ENCODE measurements at regions not wholly inside any gene's neighbourhood (a gene's known extent, or its start where the extent isn't known, plus 50 kb on each side); places are given as distances from the start of the nearest gene placed in this dataset.

DNA sequence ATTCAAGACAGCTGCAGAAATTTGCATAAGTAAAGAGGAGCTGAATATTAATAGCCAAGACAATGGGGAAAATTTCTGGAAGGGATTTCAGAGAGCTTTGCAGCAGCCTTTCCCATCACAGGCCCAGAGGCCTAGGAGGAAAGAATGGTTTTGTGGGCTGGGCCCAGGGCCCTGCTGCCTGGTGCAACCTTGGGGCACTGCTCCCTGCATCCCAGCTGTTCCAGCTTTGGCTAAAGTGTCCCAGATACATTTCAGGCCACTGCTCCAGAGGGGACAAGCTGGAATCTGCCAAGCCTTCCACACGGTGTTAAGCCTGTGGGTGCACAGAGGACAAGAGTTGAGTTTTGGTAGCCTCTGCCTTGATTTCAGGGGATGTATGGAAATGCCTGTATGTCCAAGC is 185.6 kb upstream of the SFRP2 start:
- H3K27ac Mint-ChIP-seq = no peak overlapping the region

DNA sequence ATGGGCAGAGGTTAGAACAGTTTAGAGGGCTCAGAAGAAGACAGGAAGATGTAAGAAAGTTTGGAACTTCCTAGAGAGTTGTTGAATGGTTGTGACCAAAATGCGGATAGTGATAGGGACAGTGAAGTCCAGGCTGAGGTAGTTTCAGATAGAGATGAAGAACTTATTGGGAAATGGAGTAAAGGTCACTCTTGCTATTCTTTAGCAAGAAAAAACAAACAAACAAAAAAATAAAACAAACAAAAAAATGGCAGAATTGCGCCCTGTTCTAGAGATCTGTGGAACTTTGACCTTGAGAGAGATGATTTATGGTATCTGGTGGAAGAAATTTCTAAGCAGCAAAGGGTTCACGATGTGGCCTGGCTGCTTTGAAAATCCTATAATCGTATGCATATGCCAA is 185.1 kb upstream of the SFRP2 start:
- no peaks in the 10 kb centered on the region for H3K36me3 Mint-ChIP-seq
- Histone ChIP-seq H2AFZ (ENCODE audit: insufficient read depth, low read depth, low read length, poor library complexity, severe bottlenecking) (no peak overlapping the region), H3K4me2 (replicated peaks; ENCODE audit: extremely low read depth, low read length, poor library complexity, severe bottlenecking) (no peak overlapping the region), H3K9ac (ENCODE audit: insufficient read depth, low read length, poor library complexity, severe bottlenecking) (no peak overlapping the region), H3K79me2 (ENCODE audit: insufficient read depth, low read length) (no peaks in the 10 kb centered on the region), H3K4me1 (ENCODE audit: control insufficient read depth in 1 of 2, insufficient read depth in 2 of 2, low read length in 2 of 2) (no peaks in the 10 kb centered on the region), H3K27me3 (ENCODE audit: control insufficient read depth in 2 of 2, insufficient read depth in 2 of 2, low read length in 2 of 2) (no peaks in the 10 kb centered on the region), H3K9me3 (replicated peaks in 1 of 2; ENCODE audit: control insufficient read depth in 1 of 2, insufficient read depth in 1 of 2, low read length in 2 of 2) (peaks cover 5 to 8% of the 10 kb centered on the region in 2 donors), H3K36me3 (replicated peaks in 1 of 2; ENCODE audit: control insufficient read depth in 1 of 2, insufficient read depth in 2 of 2, low read length in 2 of 2) (no peaks in the 10 kb centered on the region), H4K20me1 (ENCODE audit: insufficient read depth, low read length) (no peaks in the 10 kb centered on the region), H3K4me3 (replicated peaks in 1 of 3; ENCODE audit: low read depth in 2 of 3, low read length in 3 of 3) (no peak overlapping the region), H3K27ac (ENCODE audit: low read depth in 1 of 2, low read length in 2 of 2) (no peak overlapping the region)
- no peaks in the 10 kb centered on the region for H3K4me1 Mint-ChIP-seq
- DNase-seq = no peak
- no peak overlapping the region for H3K27ac Mint-ChIP-seq
- intact Hi-C loops (cut with micrococcal nuclease) = no loop called here
- H3K27me3 Mint-ChIP-seq (ENCODE audit: low read depth in 3 of 3) = peaks cover 0 to 4% (median 1%) of the 10 kb centered on the region in 3 donors
- TF ChIP-seq, protein P1, sequence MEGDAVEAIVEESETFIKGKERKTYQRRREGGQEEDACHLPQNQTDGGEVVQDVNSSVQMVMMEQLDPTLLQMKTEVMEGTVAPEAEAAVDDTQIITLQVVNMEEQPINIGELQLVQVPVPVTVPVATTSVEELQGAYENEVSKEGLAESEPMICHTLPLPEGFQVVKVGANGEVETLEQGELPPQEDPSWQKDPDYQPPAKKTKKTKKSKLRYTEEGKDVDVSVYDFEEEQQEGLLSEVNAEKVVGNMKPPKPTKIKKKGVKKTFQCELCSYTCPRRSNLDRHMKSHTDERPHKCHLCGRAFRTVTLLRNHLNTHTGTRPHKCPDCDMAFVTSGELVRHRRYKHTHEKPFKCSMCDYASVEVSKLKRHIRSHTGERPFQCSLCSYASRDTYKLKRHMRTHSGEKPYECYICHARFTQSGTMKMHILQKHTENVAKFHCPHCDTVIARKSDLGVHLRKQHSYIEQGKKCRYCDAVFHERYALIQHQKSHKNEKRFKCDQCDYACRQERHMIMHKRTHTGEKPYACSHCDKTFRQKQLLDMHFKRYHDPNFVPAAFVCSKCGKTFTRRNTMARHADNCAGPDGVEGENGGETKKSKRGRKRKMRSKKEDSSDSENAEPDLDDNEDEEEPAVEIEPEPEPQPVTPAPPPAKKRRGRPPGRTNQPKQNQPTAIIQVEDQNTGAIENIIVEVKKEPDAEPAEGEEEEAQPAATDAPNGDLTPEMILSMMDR (IDR thresholded peaks at IDR 0.05) = no peak
- no peak overlapping the region for H3K4me3 Mint-ChIP-seq
- no CpG with 5 or more reads among the region's 4 CpGs for WGBS (ENCODE audit: insufficient coverage)
- peaks cover 2 to 19% (median 9%) of the 10 kb centered on the region in 7 donors for H3K9me3 Mint-ChIP-seq

More for the DNA sequence above, 185.6 kb upstream of the SFRP2 start:
- H3K36me3 Mint-ChIP-seq = no peaks in the 10 kb centered on the region
- no peak overlapping the region for H3K4me2 ChIP-seq (replicated peaks; ENCODE audit: extremely low read depth, low read length, poor library complexity, severe bottlenecking)
- H3K9me3 Mint-ChIP-seq = peaks cover 2 to 19% (median 9%) of the 10 kb centered on the region in 7 donors
- no peak overlapping the region for H3K27ac ChIP-seq (ENCODE audit: low read depth in 1 of 2, low read length in 2 of 2)
- H3K9me3 ChIP-seq (replicated peaks in 1 of 2; ENCODE audit: control insufficient read depth in 1 of 2, insufficient read depth in 1 of 2, low read length in 2 of 2) = peaks cover 5 to 8% of the 10 kb centered on the region in 2 donors
- no peaks in the 10 kb centered on the region for H3K79me2 ChIP-seq (ENCODE audit: insufficient read depth, low read length)
- no peaks in the 10 kb centered on the region for H3K4me1 Mint-ChIP-seq
- no peak overlapping the region for H2AFZ ChIP-seq (ENCODE audit: insufficient read depth, low read depth, low read length, poor library complexity, severe bottlenecking)
- 100% methylated on average over 1 of the region's 1 CpG for WGBS (ENCODE audit: insufficient coverage)
- no peak overlapping the region for H3K9ac ChIP-seq (ENCODE audit: insufficient read depth, low read length, poor library complexity, severe bottlenecking)
- H3K4me3 Mint-ChIP-seq = no peak overlapping the region
- TF ChIP-seq, protein P1 (IDR thresholded peaks at IDR 0.05) = no peak
- no peaks in the 10 kb centered on the region for H4K20me1 ChIP-seq (ENCODE audit: insufficient read depth, low read length)
- no peak for DNase-seq
- no peaks in the 10 kb centered on the region for H3K27me3 ChIP-seq (ENCODE audit: control insufficient read depth in 2 of 2, insufficient read depth in 2 of 2, low read length in 2 of 2)
- intact Hi-C loops (cut with micrococcal nuclease) = no loop called here
- no peaks in the 10 kb centered on the region for H3K4me1 ChIP-seq (ENCODE audit: control insufficient read depth in 1 of 2, insufficient read depth in 2 of 2, low read length in 2 of 2)
- no peaks in the 10 kb centered on the region for H3K36me3 ChIP-seq (replicated peaks in 1 of 2; ENCODE audit: control insufficient read depth in 1 of 2, insufficient read depth in 2 of 2, low read length in 2 of 2)
- peaks cover 0 to 6% (median 1%) of the 10 kb centered on the region in 3 donors for H3K27me3 Mint-ChIP-seq (ENCODE audit: low read depth in 3 of 3)
- no peak overlapping the region for H3K4me3 ChIP-seq (replicated peaks in 1 of 3; ENCODE audit: low read depth in 2 of 3, low read length in 3 of 3)
